ENCODE measurements at regions not wholly inside any gene's neighbourhood (a gene's known extent, or its start where the extent isn't known, plus 50 kb on each side); places are given as distances from the start of the nearest gene placed in this dataset.

GRCh38 chr5:96189987-96190386 is 228.3 kb upstream of the ELL2 start:
- no peak for TF ChIP-seq GABPA (IDR thresholded peaks at IDR 0.05; ENCODE audit: low read depth)
- TF ChIP-seq CTCF (IDR thresholded peaks at IDR 0.05; ENCODE audit: insufficient read depth, low read length): no peak
